HepG2 (cell line): ENCODE measurements at regions not wholly inside any gene's neighbourhood (a gene's known extent, or its start where the extent isn't known, plus 50 kb on each side); places are given as distances from the start of the nearest gene placed in this dataset.

Source experiments
- ARNT ChIP-seq: fragments of 450-650 bp; IDR thresholded peaks from 2 replicates; pipeline ENCODE4 v1.6.1; 2017
- JUND ChIP-seq: sonication (generic); formaldehyde crosslinking; IDR thresholded peaks from 2 replicates; pipeline ENCODE4 v1.8.0; 2022; ENCODE audit warnings: mild to moderate bottlenecking, missing genetic modification reagents
- RAD21 ChIP-seq: fragments of 450-650 bp; formaldehyde crosslinking; IDR thresholded peaks from 2 replicates; pipeline ENCODE4 v1.5.0; 2020; ENCODE audit warnings: mild to moderate bottlenecking
- ZNF17 ChIP-seq: sonication (generic); formaldehyde crosslinking; IDR thresholded peaks from 2 replicates; pipeline ENCODE4 v1.5.0; 2020; ENCODE audit warnings: mild to moderate bottlenecking, missing genetic modification reagents
- ZNF737 ChIP-seq: sonication (generic); formaldehyde crosslinking; IDR thresholded peaks from 2 replicates; pipeline ENCODE4 v1.5.0; 2020; ENCODE audit warnings: missing genetic modification reagents, mild to moderate bottlenecking, borderline replicate concordance
- TF ChIP-seq, protein P1 (sequence below): sonication (generic); formaldehyde crosslinking; IDR thresholded peaks from 2 replicates; pipeline ENCODE4 v1.4.0; 2020; ENCODE audit warnings: missing genetic modification reagents, borderline replicate concordance
- TF ChIP-seq, protein P2 (sequence below): sonication (generic); formaldehyde crosslinking; IDR thresholded peaks from 2 replicates; pipeline ENCODE4 v1.8.1; 2023; ENCODE audit warnings: missing genetic modification reagents, inconsistent platforms, borderline replicate concordance
- TF ChIP-seq, protein P3 (sequence below): sonication (generic); formaldehyde crosslinking; IDR thresholded peaks from 2 replicates; pipeline ENCODE4 v1.5.0; 2020; ENCODE audit warnings: mild to moderate bottlenecking, missing genetic modification reagents, borderline replicate concordance

DNA sequence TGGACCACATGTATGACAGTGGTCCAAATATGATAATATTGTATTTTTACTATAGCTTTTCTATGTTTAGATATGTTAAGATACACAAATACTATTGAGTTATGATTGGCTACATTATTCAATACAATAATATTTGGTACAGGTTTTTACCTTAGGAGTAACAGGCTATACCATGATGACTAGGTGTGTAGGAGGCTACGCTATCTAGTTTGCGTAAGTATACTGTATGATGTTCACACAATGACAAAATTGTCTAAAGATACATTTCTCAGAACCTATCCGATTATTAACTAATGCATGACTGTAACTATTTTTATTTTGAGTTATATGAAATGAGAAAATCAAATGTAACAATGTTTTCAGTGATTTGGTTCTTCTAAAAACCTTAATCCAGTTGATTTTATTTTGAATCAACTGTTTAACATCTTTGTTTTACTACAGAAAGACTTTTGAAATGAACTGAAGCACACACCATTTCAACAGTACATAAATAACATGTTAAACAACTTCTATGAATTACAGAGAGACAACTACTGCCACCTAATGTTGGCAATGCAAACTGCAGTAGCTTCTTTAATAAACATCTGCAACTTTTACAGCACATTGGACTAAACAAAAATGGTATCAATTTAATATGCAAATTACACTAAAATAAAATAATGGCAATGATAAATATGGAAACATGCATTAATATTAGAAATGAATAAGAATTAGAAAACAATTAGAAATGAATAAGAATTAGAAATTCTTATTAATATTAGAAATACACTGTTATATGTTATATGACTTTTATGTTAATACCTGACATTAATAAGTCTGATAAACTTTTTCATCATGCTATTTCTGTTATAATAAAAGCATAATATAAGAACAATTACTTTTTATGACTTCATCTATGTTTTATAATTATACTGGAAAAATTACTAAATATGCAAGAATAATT lies 255.7 kb downstream of the MBNL1 start:
- TF ChIP-seq ZNF17 (CRISPR knock-in tag) (no peak), ZNF737 (CRISPR knock-in tag) (no peak), RAD21 (CRISPR knock-in tag) (0 out of 2 replicates have a peak, but pooled peaks have one; percentile 14), JUND (CRISPR knock-in tag) (no peak), ARNT (no peak)
- TF ChIP-seq, protein P1, sequence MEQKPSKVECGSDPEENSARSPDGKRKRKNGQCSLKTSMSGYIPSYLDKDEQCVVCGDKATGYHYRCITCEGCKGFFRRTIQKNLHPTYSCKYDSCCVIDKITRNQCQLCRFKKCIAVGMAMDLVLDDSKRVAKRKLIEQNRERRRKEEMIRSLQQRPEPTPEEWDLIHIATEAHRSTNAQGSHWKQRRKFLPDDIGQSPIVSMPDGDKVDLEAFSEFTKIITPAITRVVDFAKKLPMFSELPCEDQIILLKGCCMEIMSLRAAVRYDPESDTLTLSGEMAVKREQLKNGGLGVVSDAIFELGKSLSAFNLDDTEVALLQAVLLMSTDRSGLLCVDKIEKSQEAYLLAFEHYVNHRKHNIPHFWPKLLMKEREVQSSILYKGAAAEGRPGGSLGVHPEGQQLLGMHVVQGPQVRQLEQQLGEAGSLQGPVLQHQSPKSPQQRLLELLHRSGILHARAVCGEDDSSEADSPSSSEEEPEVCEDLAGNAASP, result no peak
- TF ChIP-seq, protein P2, sequence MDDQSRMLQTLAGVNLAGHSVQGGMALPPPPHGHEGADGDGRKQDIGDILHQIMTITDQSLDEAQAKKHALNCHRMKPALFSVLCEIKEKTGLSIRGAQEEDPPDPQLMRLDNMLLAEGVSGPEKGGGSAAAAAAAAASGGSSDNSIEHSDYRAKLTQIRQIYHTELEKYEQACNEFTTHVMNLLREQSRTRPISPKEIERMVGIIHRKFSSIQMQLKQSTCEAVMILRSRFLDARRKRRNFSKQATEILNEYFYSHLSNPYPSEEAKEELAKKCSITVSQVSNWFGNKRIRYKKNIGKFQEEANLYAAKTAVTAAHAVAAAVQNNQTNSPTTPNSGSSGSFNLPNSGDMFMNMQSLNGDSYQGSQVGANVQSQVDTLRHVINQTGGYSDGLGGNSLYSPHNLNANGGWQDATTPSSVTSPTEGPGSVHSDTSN (CRISPR knock-in tag), result no peak
- TF ChIP-seq, protein P3, sequence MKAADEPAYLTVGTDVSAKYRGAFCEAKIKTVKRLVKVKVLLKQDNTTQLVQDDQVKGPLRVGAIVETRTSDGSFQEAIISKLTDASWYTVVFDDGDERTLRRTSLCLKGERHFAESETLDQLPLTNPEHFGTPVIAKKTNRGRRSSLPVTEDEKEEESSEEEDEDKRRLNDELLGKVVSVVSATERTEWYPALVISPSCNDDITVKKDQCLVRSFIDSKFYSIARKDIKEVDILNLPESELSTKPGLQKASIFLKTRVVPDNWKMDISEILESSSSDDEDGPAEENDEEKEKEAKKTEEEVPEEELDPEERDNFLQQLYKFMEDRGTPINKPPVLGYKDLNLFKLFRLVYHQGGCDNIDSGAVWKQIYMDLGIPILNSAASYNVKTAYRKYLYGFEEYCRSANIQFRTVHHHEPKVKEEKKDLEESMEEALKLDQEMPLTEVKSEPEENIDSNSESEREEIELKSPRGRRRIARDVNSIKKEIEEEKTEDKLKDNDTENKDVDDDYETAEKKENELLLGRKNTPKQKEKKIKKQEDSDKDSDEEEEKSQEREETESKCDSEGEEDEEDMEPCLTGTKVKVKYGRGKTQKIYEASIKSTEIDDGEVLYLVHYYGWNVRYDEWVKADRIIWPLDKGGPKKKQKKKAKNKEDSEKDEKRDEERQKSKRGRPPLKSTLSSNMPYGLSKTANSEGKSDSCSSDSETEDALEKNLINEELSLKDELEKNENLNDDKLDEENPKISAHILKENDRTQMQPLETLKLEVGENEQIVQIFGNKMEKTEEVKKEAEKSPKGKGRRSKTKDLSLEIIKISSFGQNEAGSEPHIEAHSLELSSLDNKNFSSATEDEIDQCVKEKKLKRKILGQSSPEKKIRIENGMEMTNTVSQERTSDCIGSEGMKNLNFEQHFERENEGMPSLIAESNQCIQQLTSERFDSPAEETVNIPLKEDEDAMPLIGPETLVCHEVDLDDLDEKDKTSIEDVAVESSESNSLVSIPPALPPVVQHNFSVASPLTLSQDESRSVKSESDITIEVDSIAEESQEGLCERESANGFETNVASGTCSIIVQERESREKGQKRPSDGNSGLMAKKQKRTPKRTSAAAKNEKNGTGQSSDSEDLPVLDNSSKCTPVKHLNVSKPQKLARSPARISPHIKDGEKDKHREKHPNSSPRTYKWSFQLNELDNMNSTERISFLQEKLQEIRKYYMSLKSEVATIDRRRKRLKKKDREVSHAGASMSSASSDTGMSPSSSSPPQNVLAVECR (CRISPR knock-in tag), result no peak
